ENCODE measurements at regions not wholly inside any gene's neighbourhood (a gene's known extent, or its start where the extent isn't known, plus 50 kb on each side); places are given as distances from the start of the nearest gene placed in this dataset.

DNA sequence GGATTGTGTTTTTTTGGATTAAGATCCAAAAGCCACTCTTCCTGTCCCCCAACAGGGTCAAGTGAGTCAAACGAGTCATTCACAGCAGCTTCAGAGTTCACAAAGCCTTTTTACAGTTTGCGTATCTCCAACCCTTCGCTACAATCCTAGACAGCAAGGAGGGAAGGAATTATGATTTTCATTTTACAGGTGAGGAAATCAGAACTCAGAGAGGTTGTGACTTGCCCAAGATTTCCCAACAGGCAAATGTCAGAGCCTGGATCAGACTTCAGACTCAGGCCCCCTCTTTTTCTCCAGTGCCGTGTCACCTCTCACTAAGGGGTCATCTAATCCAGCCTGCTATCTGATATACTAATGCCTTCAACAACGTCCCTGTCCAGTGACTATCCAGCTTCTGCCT, 72.1 kb upstream of the XPA start:
- TF ChIP-seq, protein P1, sequence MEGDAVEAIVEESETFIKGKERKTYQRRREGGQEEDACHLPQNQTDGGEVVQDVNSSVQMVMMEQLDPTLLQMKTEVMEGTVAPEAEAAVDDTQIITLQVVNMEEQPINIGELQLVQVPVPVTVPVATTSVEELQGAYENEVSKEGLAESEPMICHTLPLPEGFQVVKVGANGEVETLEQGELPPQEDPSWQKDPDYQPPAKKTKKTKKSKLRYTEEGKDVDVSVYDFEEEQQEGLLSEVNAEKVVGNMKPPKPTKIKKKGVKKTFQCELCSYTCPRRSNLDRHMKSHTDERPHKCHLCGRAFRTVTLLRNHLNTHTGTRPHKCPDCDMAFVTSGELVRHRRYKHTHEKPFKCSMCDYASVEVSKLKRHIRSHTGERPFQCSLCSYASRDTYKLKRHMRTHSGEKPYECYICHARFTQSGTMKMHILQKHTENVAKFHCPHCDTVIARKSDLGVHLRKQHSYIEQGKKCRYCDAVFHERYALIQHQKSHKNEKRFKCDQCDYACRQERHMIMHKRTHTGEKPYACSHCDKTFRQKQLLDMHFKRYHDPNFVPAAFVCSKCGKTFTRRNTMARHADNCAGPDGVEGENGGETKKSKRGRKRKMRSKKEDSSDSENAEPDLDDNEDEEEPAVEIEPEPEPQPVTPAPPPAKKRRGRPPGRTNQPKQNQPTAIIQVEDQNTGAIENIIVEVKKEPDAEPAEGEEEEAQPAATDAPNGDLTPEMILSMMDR (IDR thresholded peaks at IDR 0.05; ENCODE audit: insufficient read depth, low read length) = no peak
- no peak for TF ChIP-seq POLR2AphosphoS5 (IDR thresholded peaks at IDR 0.05; ENCODE audit: low read depth)
- no peak for TF ChIP-seq SPI1 (IDR thresholded peaks at IDR 0.05; ENCODE audit: borderline replicate concordance, low read depth)
- no peak for TF ChIP-seq GABPA (IDR thresholded peaks at IDR 0.05; ENCODE audit: low read depth)

All from HL-60 (cell line).